ENCODE measurements at regions not wholly inside any gene's neighbourhood (a gene's known extent, or its start where the extent isn't known, plus 50 kb on each side); places are given as distances from the start of the nearest gene placed in this dataset.
"Not testable (repeated sequence)": the region's sequence is repeated elsewhere in the genome, so short reads cannot be mapped to it uniquely, and the experiment has no call there.

DNA sequence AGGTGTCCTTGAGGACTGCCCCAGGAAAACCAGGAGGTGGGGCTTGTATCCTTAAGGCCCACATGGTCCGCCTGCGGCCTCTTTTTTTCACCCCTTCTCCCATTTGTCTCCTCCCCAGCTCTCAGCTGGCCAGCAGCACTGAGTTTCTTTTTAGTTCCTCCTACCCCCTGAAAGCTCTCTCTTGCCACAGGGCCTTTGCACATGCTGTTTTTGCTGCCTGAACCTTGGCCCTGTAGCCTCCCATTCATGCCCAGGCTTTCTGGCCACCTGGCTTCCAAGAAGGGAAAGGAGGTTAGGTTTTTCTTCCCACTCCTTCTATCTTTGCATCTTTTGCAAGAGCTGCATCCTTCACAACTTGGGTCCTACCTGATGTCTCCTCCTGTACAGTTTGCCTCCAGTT is 358.1 kb downstream of the VRK1 start:
- DNase-seq, result no peak

DNA sequence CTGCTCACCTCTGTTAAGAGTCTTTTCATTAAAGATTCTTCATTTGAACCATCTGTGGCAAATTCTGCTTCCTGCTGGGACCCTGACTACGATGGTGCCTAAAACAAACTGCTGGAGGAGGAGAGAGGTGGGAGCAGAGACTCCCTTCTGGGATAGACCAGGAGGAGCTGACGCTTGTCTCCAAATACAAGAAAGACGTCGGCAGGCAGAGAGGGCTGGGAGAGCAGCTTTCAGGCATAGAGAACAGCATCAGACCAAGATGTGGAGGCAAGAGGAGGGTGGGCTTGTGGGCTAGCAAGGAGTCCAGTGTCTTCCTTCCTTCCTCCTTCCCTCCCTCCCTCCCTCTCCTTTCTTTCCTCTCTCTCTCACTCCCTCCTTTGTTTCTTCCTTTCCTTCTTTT is 358.6 kb downstream of the VRK1 start:
- DNase-seq, result no peak

DNA sequence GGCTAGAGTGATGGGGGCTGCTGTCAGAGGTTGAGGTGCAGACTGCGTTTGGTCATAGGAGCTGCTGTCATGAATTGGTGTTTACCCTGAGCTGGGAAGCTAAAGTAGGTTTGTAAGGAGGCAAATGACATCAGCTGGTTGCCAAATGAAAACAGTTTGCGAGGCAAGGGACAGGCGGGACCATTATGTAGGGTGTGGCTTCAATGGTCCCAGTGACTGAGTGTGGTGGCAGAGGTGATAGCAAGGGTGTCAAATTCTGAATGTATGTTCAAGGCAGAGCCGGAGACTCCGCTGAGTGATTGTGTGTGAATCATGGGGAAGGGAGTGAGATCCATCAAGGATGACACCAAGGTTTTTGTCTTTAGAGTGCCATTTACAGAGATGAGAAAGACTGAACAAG is 359.5 kb downstream of the VRK1 start:
- DNase-seq, result no peak

DNA sequence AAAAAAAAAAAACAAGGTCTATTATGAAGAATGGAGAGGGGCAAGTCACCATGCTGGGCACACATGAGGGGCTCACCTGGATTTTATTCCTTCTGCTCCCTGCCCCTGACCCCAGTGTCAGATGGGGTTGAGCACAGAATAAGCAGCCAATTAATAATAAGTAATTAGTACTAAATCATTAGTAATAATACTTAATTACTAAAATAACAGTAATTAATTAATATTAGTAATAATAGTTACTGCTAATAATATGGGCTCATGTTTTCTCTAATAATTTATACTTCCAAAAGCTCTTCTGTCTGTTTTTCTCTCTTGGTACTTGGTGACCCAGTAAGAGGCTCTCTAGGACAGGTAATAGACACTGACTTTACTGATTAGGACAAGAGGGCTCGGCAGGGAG is 360.9 kb downstream of the VRK1 start:
- DNase-seq, result no peak

DNA sequence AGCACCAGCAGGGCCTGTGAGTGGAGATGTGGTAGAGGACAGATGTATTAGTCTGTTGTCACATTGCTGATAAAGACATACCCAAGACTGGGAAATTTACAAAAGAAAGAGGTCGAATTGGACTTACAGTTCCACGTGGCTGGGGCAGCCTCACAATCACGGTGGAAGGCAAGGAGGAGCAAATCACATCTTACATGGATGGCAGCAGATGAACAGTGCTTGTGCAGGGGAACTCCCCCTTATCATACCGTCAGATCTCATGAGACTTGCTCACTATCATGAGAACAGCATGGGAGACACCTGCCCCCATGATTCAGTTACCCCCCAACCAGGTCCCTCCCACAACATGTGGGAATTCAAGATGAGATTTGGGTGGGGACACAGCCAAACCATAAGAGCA is 361.9 kb downstream of the VRK1 start:
- DNase-seq, result no peak

DNA sequence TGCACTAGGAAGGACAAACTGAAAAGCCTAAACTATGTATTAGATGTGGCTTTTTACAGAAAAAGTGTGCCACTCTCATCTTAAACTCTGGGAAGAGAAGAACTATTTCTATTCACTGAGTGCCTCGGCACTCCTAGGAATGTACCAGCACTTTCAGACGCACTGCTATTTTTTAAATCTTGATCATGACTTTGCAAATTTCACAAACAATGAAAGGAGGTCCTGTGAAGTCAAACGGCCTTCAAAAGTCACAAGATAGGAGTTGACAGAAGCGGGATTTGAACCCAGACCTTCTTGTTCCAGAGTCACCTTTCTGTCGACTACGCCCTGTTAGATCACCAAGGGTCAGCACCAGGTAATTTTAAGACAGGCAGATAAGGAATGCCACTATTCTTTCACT is 365.4 kb downstream of the VRK1 start:
- no peak for DNase-seq

DNA sequence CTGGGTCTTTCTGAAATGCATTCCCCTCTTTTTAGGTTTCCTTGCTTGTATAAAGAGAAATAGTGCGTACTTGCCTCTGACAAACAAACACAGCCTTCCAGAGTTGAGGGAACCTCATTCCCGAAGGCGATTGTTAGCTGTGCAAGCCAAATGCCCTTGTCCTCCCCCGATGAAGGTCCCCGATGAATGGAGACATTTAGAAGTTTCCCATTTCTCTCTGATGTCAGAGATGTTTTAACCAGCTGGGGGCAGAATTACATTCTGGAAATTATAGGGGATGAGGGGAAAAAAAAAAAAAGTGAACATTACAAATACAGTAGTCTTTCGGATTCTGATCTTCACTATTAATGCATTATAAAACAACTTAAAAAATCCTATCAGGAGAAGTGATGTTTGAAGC is 366.8 kb downstream of the VRK1 start:
- no peak for DNase-seq

DNA sequence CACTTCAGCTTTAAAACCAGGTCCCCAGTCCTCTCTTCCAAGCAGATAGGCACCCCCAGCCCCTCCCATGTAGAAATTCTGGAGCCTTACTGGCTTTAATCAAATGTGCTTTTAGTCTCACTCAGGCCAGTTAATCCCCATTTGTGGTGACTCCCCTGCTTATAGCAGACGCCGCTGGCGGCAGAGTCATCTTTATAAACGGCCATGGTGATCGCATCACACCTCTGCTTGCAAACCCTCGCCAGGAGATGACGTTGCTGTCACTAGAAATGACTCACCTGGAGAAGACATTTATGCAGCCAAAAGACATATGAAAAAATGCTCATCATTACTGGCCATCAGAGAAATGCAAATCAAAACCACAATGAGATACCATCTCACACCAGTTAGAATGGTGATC is 369.3 kb downstream of the VRK1 start:
- no peak for DNase-seq

DNA sequence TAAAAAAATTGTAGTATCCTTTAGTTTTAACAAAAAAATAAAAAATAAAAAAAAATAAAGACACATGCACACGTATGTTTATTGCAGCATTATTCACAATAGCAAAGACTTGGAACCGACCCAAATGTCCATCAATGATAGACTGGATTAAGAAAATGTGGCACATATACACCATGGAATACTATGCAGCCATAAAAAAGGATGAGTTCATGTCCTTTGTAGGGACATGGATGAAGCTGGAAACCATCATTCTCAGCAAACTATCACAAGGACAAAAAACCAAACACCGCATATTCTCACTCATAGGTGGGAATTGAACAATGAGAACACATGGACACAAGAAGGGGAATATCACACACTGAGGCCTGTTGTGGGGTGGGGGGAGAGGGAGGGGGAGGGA is 370.4 kb downstream of the VRK1 start:
- DNase-seq, result not testable (repeated sequence)

DNA sequence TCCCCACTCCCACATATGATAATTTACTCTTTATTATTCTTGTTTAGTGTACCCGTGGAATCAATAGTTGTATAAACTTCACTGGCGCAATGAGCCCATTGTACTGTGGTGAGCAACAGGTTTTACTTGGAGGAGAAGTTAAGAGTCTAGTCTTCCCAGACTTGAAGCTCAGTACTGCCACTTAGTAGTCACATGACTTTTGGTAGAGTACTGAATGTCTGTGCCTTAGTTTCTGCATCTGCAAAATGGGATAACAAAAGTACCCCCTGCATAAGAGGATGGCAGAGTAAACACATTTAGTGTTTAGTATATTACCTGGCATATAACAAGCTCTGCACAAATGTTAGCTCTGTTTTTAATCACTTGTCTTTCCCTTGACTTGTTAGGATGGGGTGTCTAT is 375.5 kb downstream of the VRK1 start:
- DNase-seq, result no peak

DNA sequence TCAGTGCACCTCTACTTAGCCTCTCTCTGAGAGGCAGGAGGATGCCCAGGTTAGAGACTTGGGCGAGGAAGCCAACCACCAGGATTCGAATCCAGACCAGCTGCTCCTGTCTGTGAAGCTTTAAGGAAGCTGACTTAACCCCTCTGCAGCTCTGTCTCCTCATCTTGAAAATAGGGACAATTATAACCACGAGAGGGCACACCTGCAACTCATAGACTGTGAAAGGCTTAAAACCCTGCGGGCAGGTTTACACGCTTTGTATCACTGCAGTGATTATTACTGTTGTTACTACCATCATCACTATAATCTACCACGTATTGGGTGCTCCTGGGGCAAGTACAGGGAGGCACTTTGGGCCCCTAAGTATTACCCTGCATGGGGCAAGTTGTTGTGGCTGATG is 379.8 kb downstream of the VRK1 start:
- peak; percentile 27 for DNase-seq

DNA sequence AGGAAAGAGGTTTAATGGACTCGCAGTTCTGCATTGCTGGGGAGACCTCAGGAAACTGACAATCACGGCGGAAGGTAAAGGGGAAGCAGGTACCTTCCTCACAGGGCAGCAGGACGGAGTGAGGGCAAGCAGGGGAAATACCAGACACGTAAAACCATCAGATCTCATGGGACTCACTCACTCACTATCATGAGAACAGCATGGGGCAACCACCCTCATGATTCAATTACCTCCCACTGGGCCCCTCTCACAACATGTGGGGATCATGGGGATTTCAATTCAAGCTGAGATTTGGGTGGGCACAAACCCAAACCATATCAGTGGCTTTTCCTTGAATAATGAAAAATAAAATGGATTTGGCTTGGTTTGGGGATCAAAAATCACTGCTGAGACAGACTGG is 380.5 kb downstream of the VRK1 start:
- no peak for DNase-seq

DNA sequence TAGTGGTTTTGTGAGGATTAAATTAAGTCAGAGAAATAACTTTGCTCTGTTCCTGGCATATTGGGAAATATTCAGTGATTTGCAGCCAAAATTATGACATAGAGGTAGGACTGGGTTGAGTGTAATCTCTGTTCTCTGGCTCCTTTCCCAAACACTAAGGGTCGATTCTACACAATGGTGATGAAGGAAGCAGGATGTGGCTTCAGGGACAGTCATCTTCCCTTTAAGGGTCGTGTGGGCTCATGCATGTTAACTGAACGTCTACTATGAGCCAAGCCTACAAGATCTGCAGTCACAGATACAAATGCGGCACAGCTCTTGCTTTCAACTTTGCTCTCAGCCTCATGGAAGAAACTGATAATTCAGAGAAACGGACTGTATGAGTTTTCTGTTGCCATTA is 381.6 kb downstream of the VRK1 start:
- DNase-seq, result no peak

DNA sequence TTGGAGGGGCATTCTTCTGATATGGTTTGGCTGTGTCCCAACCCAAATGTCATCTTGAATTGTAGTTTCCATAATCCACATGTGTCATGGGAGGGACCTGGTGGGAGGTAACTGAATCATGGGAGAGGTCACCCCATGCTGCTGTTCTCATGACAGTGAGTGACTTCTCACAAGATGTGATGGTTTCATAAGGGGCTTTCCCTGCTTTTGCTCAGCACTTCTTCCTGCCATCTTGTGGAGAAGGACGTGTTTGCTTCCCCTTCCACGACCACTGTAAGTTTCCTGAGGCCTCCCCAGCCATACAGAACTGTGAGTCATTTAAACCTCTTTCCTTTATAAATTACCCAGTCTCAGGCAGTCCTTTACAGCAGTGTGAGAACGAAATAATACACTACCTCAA is 382.4 kb downstream of the VRK1 start:
- peak; percentile 4 for DNase-seq

DNA sequence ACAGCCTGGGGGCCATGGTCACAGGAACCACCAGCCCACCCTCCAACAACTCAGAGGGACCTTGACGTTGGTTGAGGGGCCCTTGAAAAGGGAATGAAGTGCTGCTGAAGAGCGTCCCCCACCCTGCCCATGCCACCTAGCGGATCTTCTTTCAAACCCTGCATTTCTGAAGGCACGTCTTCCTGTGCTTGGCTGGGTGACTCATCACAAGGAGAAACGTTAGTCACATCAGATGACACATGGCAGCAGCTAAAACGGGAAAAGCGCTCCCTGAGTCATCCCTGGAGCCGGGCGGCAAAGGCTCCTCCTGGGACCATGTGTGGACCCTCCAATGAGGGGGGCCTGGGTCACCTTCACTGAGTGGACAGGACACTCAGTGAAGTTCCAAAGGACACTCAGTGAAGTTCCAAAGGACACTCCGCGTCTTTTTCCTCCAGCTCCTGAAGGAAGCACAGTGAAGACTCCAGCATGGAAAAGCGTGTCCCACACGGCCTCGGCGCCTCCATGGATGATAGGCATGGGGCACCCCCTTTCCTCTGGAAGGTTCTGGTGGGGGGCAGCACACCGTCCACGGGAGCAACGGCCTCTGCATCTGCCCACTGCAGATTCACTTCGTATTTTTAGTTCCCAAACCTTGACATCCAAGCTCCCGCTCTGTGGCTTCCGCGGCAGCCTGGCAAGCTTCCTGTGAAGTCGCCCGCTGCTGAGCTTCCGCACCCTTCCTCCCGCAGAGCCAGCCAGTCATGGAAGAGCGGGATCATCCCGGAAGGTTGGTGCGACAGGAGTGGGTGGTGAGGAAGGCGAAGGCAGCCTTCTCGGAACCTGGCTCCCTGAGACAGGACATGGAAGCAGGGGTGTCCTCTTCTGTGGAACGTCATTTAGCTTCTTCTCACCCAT is 383.4 kb downstream of the VRK1 start:
- no peak for DNase-seq

DNA sequence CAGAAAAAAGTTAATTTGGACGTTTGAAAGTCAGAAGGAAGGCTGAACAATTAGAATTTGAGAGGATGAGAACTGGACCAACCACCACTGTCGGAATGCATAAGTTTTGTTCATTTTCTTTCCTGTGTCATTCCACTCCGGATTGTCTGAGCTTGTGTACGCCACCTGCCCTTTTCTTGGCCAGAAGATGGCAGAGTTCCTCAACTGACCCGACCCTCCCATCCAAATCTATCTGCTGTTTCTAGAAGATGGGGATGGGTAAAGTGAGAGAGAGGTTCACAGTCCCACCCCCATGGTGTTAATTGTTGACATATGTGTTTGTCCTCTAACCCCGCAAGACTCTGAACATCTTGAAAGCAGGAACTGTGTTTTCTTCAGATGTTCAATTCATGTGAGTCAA is 388.0 kb downstream of the VRK1 start:
- DNase-seq, result peak; percentile 37

DNA sequence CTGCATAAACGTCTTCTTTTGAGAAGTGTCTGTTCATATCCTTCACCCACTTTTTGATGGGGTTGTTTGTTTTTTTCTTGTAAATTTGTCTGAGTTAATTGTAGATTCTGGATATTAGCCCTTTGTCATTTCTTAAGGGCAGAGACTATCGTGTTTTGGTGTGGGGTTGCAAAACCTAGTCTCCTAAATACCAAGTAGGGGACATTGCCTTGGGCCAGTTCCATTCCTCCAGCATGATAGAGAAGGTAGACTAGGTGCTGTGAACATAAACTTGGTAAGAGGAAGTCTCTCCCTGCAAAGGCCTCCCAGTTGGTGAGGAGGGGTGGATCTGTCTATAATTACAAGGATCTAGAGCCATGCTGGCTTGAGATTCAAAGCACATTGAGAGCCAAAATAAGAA is 390.7 kb downstream of the VRK1 start:
- DNase-seq, result no peak

DNA sequence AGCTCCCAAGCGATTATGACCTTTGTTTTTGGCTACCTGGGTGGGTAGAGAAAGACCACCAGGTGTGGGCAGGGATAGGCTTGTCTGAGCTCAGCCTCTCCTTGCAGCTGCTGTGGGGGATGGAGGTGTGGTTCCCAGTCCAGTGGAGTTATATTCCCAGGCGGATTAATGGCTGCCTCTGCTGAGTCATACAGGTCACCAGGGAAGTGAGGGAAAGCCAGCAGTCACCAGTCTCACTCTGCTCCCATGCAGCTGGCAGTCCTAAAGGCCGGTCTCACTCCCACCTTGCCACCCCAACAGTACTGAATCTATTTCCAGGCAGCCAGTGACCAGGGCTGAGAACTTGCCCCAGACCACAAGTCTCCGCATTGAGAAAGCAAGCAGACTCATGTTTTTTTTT is 399.2 kb downstream of the VRK1 start:
- no peak for DNase-seq

DNA sequence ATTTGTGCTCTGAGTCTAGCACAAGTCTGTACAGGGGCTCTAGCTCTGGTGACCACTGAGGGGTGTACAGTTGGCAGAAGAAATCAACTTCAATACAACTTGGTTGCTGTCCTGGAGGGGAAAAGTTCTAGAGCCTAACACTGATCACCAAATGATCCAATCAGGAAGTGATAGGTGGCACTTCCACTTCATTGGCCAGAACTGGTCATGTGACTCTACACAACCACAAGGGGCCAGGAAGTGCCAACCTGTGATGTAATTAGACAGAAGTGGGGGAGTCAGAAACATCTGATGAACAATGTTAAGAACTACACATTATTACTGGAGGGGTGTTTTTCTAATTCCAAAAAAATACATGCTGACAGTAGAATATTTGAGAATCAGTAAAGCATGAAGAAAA is 401.6 kb downstream of the VRK1 start:
- no peak for DNase-seq

DNA sequence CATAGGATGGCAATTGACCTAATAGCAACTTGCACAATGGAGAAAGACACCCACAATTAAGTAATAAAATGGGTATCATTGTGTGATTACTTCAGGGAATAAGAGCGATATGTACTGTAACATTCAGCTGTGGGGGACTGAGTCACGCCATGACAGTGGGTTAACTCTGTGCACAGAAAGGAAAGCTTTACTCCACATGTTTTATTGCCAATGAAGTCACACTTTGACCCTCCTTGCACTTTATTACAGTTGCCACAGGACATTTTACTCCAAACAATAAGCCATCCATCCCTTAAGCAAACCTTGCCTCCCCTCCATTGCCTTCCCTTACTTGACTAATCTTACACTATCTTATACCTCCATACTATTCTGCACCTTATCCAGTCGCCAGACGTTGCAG is 403.1 kb downstream of the VRK1 start:
- no peak for DNase-seq

DNA sequence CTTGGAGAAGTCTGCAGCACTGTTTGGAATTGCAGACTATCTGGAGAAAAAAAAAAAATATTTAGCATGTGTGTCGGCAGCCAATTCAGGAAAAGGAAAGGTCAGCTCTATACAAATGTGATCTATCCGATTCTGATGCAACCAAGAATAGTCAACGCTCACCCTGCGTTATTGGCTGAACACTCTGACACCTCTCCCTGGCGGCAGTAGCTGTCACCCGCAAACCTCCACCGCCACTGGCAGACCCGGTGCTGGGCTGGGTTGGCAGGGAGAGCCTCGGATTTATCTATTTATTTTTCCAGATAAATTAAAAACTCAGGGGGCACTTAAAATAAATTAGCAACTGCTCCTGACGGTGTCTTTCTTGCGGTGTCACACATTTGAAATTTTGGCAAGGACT is 409.7 kb downstream of the VRK1 start:
- no peak for DNase-seq

DNA sequence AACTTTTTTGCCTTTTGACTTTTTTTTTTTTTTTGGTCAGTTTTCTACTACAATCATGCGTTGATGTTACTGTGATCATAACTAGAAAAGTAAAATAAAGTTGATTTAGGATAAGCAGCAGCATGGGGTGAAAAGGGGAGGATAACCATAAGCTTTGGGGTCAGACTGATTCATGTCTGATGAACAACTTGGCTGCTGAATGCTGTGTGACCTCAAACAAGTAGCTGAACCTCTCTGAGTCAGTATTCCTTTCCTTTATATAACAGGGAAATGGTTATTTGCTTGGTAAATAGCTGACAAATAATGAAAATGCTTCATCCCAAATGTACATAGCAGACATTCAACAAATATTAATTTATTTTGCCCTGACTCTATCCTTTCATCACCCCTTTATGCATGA is 413.0 kb downstream of the VRK1 start:
- no peak for DNase-seq

DNA sequence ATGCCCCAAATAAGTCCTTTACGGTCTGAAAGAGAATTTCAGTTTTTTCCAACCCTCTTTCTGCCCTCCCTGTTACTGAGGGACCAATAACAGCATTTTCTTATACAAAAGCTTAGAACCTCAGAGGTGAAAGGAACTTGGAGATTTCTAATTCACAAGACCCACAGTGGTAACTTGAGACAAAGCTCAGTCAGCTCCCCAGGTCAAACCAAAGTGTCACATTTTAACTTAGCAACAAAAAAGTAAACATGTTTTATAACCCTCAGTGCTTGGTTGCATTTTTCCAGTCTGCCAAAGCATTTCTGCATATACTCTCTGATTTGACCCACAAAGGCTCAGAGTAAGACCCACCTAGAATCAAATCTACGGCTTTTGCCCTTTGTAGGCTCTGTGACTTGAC is 415.2 kb downstream of the VRK1 start:
- no peak for DNase-seq

DNA sequence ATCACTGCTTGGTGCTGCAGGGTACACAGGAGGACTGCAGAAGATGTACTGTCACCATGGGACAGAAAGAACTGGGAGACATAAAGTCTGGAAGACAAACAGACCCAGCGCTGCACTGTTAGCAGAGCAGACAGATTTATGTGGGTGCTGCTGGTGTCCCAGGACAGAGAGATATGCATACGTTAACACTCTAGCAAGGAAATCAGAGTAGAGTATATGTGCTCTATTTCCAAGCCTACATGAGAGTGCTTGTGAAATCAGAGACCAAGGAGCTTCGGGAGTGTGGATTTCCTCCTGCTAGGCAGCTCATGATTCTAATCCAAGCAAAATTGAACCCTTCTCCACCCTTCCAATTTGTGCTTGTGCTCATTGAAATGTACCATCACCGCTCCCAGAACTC is 416.5 kb downstream of the VRK1 start:
- DNase-seq, result no peak

DNA sequence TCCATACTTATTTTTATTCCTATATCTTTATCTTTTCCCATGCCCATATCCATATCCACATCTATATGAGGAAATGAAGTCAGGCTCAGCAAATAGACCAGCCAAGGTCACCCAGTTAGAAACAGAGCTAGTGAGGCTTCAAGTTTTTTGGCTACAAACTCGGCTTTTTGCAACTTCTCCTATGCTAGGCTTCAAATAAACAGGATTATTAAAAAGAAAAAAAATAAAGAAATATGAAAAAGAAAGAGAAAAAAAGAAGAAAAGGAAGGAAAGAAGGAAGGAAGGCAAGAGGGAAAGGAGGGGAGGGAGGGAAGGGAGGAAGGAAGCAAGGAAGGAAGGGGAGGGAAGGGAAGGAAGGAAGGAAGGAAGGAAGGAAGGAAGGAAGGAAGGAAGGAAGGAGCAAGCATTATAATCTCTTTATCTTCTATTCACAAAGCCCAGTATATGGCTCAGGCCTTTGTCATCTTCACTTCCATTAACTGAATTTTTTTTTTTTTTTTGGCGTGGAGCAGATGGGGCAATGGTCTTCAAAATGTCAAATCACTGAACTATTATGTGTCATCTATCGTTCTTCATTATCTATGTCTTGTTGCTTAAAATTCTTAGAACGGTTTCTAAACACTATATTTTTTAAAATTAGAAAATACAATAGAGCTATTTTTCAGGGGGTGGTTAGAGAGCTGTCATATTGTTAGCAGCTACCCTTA is 418.2 kb downstream of the VRK1 start:
- DNase-seq, result no peak
